ENCODE measurements at regions not wholly inside any gene's neighbourhood (a gene's known extent, or its start where the extent isn't known, plus 50 kb on each side); places are given as distances from the start of the nearest gene placed in this dataset.

DNA sequence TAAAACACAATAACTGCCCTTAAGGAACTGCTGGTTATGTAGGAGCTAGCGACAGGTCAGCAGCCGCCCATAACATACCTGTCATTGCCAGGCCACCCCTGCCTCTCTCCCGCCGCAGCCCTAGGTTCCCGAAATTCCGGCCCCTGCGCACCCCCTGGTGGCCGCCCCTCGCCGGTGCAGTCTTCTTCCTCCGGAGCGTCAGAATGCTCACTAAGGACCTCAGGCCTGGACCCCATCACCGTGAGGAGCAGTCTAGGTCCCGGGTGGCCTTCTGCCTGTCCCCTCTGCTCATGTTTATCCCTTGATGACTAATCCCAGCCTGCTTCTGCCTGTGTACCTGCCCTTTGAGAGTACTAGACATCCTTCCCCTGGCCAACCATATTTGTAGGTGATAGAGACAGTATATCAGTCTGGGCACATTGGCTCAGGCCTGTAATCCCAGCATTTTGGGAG, 115.7 kb upstream of the SLC1A4 start:
- TF ChIP-seq, protein P1, sequence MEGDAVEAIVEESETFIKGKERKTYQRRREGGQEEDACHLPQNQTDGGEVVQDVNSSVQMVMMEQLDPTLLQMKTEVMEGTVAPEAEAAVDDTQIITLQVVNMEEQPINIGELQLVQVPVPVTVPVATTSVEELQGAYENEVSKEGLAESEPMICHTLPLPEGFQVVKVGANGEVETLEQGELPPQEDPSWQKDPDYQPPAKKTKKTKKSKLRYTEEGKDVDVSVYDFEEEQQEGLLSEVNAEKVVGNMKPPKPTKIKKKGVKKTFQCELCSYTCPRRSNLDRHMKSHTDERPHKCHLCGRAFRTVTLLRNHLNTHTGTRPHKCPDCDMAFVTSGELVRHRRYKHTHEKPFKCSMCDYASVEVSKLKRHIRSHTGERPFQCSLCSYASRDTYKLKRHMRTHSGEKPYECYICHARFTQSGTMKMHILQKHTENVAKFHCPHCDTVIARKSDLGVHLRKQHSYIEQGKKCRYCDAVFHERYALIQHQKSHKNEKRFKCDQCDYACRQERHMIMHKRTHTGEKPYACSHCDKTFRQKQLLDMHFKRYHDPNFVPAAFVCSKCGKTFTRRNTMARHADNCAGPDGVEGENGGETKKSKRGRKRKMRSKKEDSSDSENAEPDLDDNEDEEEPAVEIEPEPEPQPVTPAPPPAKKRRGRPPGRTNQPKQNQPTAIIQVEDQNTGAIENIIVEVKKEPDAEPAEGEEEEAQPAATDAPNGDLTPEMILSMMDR (IDR thresholded peaks at IDR 0.05), result peak; percentile 97
- no peak for TF ChIP-seq KAT7 (CRISPR knock-in tag; IDR thresholded peaks at IDR 0.05; ENCODE audit: borderline replicate concordance)

Data from WTC11 (cell line).